Fibroblast of lung (primary cell): ENCODE measurements at regions not wholly inside any gene's neighbourhood (a gene's known extent, or its start where the extent isn't known, plus 50 kb on each side); places are given as distances from the start of the nearest gene placed in this dataset.

Experiments
- DNase-seq, 2 donors: peaks; one replicate each; pipeline versions ENCODE4 v3.0.0 to v3.0.0-alpha.2; 2010; ENCODE audit warnings: low read depth in 2 of 2
- H2AFZ ChIP-seq: 2 replicates; pipeline ENCODE4 v1.5.1; 2012; ENCODE audit warnings: low read length, control low read depth, inconsistent platforms
- H3K27ac ChIP-seq: 2 replicates; pipeline ENCODE4 v1.5.1; 2011; ENCODE audit warnings: low read length, control low read depth; ENCODE audit not compliant: insufficient read depth
- H3K27me3 ChIP-seq: 2 replicates; pipeline ENCODE4 v1.5.1; 2011; ENCODE audit warnings: mild to moderate bottlenecking, low read length; ENCODE audit not compliant: control insufficient read depth, insufficient read depth
- H3K36me3 ChIP-seq: 2 replicates; pipeline ENCODE4 v1.5.1; 2011; ENCODE audit warnings: low read length; ENCODE audit not compliant: control insufficient read depth, insufficient read depth
- H3K4me1 ChIP-seq: 2 replicates; pipeline ENCODE4 v1.5.1; 2011; ENCODE audit warnings: low read length; ENCODE audit not compliant: control insufficient read depth, insufficient read depth; ENCODE audit errors: extremely low read depth
- H3K4me2 ChIP-seq: 2 replicates; pipeline ENCODE4 v1.5.1; 2011; ENCODE audit warnings: low read length, control low read depth; ENCODE audit not compliant: insufficient read depth; ENCODE audit errors: extremely low read depth
- H3K4me3 ChIP-seq, 4 experiments: fragments of 200-600 bp in 1 of 4; sonication (generic) in 1 of 4; replicated peaks in 1 of 4; 2 replicates each; pipeline ENCODE4 v1.5.1; 2011 to 2016; ENCODE audit warnings: low read length in 4 of 4, low read depth in 3 of 4, mild to moderate bottlenecking in 3 of 4, control low read depth in 2 of 4, inconsistent platforms in 1 of 4, mixed read lengths in 1 of 4; ENCODE audit not compliant: insufficient read depth in 1 of 4; ENCODE audit errors: control extremely low read depth in 1 of 4
- H3K79me2 ChIP-seq: 2 replicates; pipeline ENCODE4 v1.5.1; 2012; ENCODE audit warnings: mild to moderate bottlenecking, low read length, inconsistent platforms; ENCODE audit not compliant: control insufficient read depth, insufficient read depth
- H3K9ac ChIP-seq: 2 replicates; pipeline ENCODE4 v1.5.1; 2011; ENCODE audit warnings: mild to moderate bottlenecking, low read length, control low read depth; ENCODE audit not compliant: insufficient read depth
- H3K9me3 ChIP-seq: 2 replicates; pipeline ENCODE4 v1.5.1; 2012; ENCODE audit warnings: low read depth, low read length; ENCODE audit not compliant: control insufficient read depth, insufficient read depth
- H4K20me1 ChIP-seq: 2 replicates; pipeline ENCODE4 v1.5.1; 2011; ENCODE audit warnings: low read length; ENCODE audit not compliant: control insufficient read depth, insufficient read depth; ENCODE audit errors: extremely low read depth
- EZH2 ChIP-seq: IDR thresholded peaks from 2 replicates; pipeline ENCODE4 v1.5.1; 2012; ENCODE audit warnings: low read length, control low read depth, mild to moderate bottlenecking; ENCODE audit errors: missing control alignments
- TF ChIP-seq, protein P1 (sequence below), 2 donors: IDR thresholded peaks in 1 of 2; conservative IDR thresholded peaks in 1 of 2; 1 replicate in 1 of 2; 2 replicates in 1 of 2; pipeline ENCODE4 v1.5.1; 2011 to 2012; ENCODE audit warnings: low read length in 2 of 2, control low read depth in 1 of 2, inconsistent platforms in 1 of 2, low read depth in 1 of 2, mild to moderate bottlenecking in 1 of 2

DNA sequence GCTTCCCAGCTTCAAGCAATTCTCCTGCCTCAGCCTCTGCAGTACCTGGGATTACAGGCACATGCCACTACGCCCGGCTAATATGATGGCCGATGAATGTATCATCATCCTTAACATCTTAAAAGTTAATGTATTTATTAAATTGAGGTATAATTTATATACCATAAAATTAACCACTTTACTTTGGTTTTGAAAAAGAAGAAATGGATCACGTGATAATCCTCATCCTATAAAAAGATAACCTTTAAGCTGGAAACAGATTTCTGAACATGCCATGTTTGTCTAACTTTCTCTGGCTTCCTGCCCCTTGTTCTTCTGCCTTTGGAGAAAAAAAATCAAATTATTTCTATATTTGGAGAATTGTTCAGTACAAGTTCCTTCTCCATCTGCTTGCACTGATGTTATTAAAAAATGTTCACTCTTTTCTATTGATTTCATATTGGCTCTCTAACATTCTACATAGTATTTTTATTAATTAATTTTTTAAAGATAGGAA, 57.0 kb upstream of the ACTR3 start:
- Histone ChIP-seq H3K27ac (no peak overlapping the region), H3K36me3 (no peaks in the 10 kb centered on the region), H2AFZ (no peak overlapping the region), H3K9ac (no peak overlapping the region), H3K4me2 (no peak overlapping the region), H3K27me3 (no peaks in the 10 kb centered on the region), H3K9me3 (no peaks in the 10 kb centered on the region), H3K4me3 (no peak overlapping the region), H3K79me2 (no peaks in the 10 kb centered on the region), H4K20me1 (no peaks in the 10 kb centered on the region), H3K4me1 (no peaks in the 10 kb centered on the region)
- TF ChIP-seq, protein P1, sequence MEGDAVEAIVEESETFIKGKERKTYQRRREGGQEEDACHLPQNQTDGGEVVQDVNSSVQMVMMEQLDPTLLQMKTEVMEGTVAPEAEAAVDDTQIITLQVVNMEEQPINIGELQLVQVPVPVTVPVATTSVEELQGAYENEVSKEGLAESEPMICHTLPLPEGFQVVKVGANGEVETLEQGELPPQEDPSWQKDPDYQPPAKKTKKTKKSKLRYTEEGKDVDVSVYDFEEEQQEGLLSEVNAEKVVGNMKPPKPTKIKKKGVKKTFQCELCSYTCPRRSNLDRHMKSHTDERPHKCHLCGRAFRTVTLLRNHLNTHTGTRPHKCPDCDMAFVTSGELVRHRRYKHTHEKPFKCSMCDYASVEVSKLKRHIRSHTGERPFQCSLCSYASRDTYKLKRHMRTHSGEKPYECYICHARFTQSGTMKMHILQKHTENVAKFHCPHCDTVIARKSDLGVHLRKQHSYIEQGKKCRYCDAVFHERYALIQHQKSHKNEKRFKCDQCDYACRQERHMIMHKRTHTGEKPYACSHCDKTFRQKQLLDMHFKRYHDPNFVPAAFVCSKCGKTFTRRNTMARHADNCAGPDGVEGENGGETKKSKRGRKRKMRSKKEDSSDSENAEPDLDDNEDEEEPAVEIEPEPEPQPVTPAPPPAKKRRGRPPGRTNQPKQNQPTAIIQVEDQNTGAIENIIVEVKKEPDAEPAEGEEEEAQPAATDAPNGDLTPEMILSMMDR (conservative IDR thresholded peaks at IDR 0.05 in 1 of 2, IDR thresholded peaks at IDR 0.05 in 1 of 2; ENCODE audit: low read depth in 1 of 2, low read length in 2 of 2) = no peak
- no peak for TF ChIP-seq EZH2
- DNase-seq = no peak

DNA sequence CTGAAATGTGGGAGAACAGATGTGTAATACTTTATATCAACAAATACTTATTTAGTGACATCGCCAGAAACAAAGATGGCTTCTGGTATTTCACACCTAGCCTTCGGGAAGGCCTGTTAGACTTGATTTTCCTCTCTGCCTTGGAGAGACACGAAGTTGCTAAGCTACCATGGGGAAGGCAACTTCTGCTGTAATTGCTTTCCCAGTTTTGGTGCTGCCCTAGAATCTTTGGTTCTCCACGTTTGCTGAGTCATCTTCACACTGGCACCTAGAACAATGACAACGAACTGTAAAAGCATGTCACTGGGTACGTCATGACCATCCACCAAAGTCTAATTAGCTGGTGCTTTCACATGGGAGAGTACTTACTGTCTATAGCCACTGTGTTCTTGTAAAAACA, 58.7 kb upstream of the ACTR3 start:
- Histone ChIP-seq H3K4me3 (no peak overlapping the region), H2AFZ (peak overlapping the region; percentile 11)

DNA sequence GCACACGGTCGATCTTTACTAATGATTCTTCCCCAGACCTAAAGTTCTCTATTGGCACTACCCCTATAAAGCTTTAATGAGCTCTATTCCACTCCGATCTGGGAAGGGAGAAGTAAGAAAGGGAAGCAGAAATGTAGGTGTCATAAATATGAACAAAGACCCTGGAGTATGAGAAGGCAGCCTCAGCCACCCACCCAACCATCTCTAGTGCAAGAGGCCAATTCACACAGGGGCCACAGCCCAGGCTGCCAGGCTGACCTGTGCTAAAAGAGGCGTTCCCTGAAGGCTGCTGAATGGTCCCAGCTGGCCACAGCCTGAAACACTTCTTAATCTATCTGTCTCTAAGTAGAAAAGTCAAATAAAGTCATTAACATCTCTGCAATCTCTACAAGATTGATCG, 60.1 kb upstream of the ACTR3 start:
- Histone ChIP-seq H3K79me2 (no peaks in the 10 kb centered on the region), H3K4me1 (no peaks in the 10 kb centered on the region), H3K9me3 (no peaks in the 10 kb centered on the region), H3K4me3 (no peak overlapping the region), H3K27me3 (no peaks in the 10 kb centered on the region), H4K20me1 (no peaks in the 10 kb centered on the region), H3K4me2 (no peak overlapping the region), H3K27ac (no peak overlapping the region), H3K9ac (no peak overlapping the region), H3K36me3 (no peaks in the 10 kb centered on the region), H2AFZ (no peak overlapping the region)
- DNase-seq = no peak
- TF ChIP-seq, protein P1 (conservative IDR thresholded peaks at IDR 0.05 in 1 of 2, IDR thresholded peaks at IDR 0.05 in 1 of 2; ENCODE audit: low read depth in 1 of 2, low read length in 2 of 2) = no peak

More for the DNA sequence above, 58.7 kb upstream of the ACTR3 start:
- TF ChIP-seq, protein P1 (conservative IDR thresholded peaks at IDR 0.05 in 1 of 2, IDR thresholded peaks at IDR 0.05 in 1 of 2; ENCODE audit: low read depth in 1 of 2, low read length in 2 of 2) = no peak
- TF ChIP-seq EZH2 = no peak
- Histone ChIP-seq H3K4me2 (no peak overlapping the region), H3K9me3 (no peaks in the 10 kb centered on the region), H3K9ac (no peak overlapping the region), H3K27ac (no peak overlapping the region), H3K4me1 (no peaks in the 10 kb centered on the region), H4K20me1 (no peaks in the 10 kb centered on the region), H3K27me3 (no peaks in the 10 kb centered on the region), H3K79me2 (no peaks in the 10 kb centered on the region), H3K36me3 (no peaks in the 10 kb centered on the region)
- DNase-seq = peak; percentile 45 to 69
